OCI-LY7 (cell line): ENCODE measurements at regions not wholly inside any gene's neighbourhood (a gene's known extent, or its start where the extent isn't known, plus 50 kb on each side); places are given as distances from the start of the nearest gene placed in this dataset.

Experiments used
- BruUV-seq: library from RNA; stranded (reverse); fragments of 400-500 nt; replicated peaks from 2 replicates; lab custom pipeline; 2021; lab: Mats Ljungman, UMichigan
- CTCF ChIA-PET: fragments of 300-600 bp; sonication (Branson Sonifier 250); formaldehyde crosslinking; loops from one replicate; lab custom pipeline; 2022; ENCODE audit warnings: antibody characterized with exemption; ENCODE audit not compliant: unreplicated experiment; lab: Charles Lee
- POLR2A ChIA-PET: fragments of 300-600 bp; sonication (Branson Sonifier 250); formaldehyde crosslinking; loops from one replicate; lab custom pipeline; 2022; ENCODE audit warnings: antibody characterized with exemption; lab: Charles Lee
- DNase-seq: peaks from one replicate; pipeline ENCODE4 v3.0.0-alpha.2; 2015; ENCODE audit warnings: low spot score
- H2AFZ ChIP-seq: fragments of 200-600 bp; sonication (generic), shearing (Covaris generic); 2 replicates; pipeline ENCODE4 v1.6.1; 2014; ENCODE audit warnings: mild to moderate bottlenecking, antibody characterized with exemption, low read length, moderate library complexity
- H3K27ac ChIP-seq: fragments of 200-600 bp; sonication (generic); 2 replicates; pipeline ENCODE4 v1.5.1; 2014; ENCODE audit warnings: mixed run types, low read depth, mild to moderate bottlenecking, moderate library complexity, low read length, inconsistent platforms; ENCODE audit not compliant: poor library complexity, severe bottlenecking
- H3K36me3 ChIP-seq: fragments of 200-600 bp; sonication (generic); 2 replicates; pipeline ENCODE4 v1.6.1; 2014; ENCODE audit warnings: mild to moderate bottlenecking, antibody characterized with exemption, low read length, moderate library complexity, mixed read lengths; ENCODE audit not compliant: insufficient read depth
- H3K4me1 ChIP-seq: fragments of 200-600 bp; sonication (generic); 2 replicates; pipeline ENCODE4 v1.5.1; 2014; ENCODE audit warnings: mild to moderate bottlenecking, low read length; ENCODE audit not compliant: insufficient read depth, poor library complexity, severe bottlenecking
- H3K4me2 ChIP-seq: fragments of 200-600 bp; sonication (generic); 2 replicates; pipeline ENCODE4 v1.6.1; 2014; ENCODE audit warnings: mild to moderate bottlenecking, low read length
- H3K4me3 ChIP-seq: fragments of 200-600 bp; sonication (generic); 2 replicates; pipeline ENCODE4 v1.5.1; 2014; ENCODE audit warnings: mild to moderate bottlenecking, low read depth, low read length; ENCODE audit not compliant: poor library complexity, severe bottlenecking
- H3K79me2 ChIP-seq: fragments of 200-600 bp; sonication (generic); 2 replicates; pipeline ENCODE4 v1.6.1; 2016; ENCODE audit warnings: low read depth, mild to moderate bottlenecking, low read length, moderate library complexity, mixed read lengths; ENCODE audit not compliant: insufficient read depth
- H3K9me2 ChIP-seq: fragments of 200-600 bp; sonication (generic); 2 replicates; pipeline ENCODE4 v1.6.1; 2016; ENCODE audit warnings: mild to moderate bottlenecking, low read length, mixed read lengths; ENCODE audit not compliant: insufficient read depth
- H3K9me3 ChIP-seq: fragments of 200-600 bp; sonication (generic); 2 replicates; pipeline ENCODE4 v1.6.1; 2014; ENCODE audit warnings: mild to moderate bottlenecking, mixed run types, low read length, mixed read lengths
- H4K20me1 ChIP-seq: fragments of 200-600 bp; sonication (generic); 2 replicates; pipeline ENCODE4 v1.6.1; 2014; ENCODE audit warnings: mild to moderate bottlenecking, antibody characterized with exemption, low read length, moderate library complexity, mixed read lengths; ENCODE audit not compliant: insufficient read depth
- CTCF ChIP-seq: fragments of 200-600 bp; sonication (generic); conservative IDR thresholded peaks from 2 replicates; pipeline ENCODE4 v1.5.1; 2014; ENCODE audit warnings: mild to moderate bottlenecking, antibody characterized with exemption, low read length, moderate library complexity, mixed read lengths
- EZH2phosphoT487 ChIP-seq: fragments of 200-600 bp; sonication (generic); IDR thresholded peaks from 2 replicates; pipeline ENCODE4 v1.6.1; 2018; ENCODE audit warnings: low read depth, borderline replicate concordance, mild to moderate bottlenecking, mixed run types, antibody characterized with exemption, low read length, moderate library complexity, mixed read lengths
- intact Hi-C: fragments of 100-400 bp; cut with micrococcal nuclease; formaldehyde crosslinking; loops from one replicate; pipeline ENCODE4 v1.10.0; 2022; ENCODE audit not compliant: unreplicated experiment

GRCh38 chr12:115481141-115481540 is 796.4 kb downstream of the MED13L start:
- ChIA-PET CTCF (no interaction called here), POLR2A (interaction anchor here (0.7 kb wide), 1 partner anchor 176 kb away, joined by 4 read pairs; no protein-coding TSS in a partner anchor)
- Histone ChIP-seq H3K9me3 (no peaks in the 10 kb centered on the region), H4K20me1 (no peaks in the 10 kb centered on the region), H2AFZ (no peak overlapping the region), H3K4me1 (no peaks in the 10 kb centered on the region), H3K4me3 (no peak overlapping the region), H3K27ac (no peak overlapping the region), H3K79me2 (no peaks in the 10 kb centered on the region), H3K36me3 (no peaks in the 10 kb centered on the region), H3K4me2 (no peak overlapping the region), H3K9me2 (no peaks in the 10 kb centered on the region)
- TF ChIP-seq EZH2phosphoT487: no peak
- no peak for TF ChIP-seq CTCF
- intact Hi-C loops: no loop called here
- DNase-seq: no peak
- BruUV-seq: no TSS peak

GRCh38 chr12:115478505-115478904 is 794.5 kb upstream of the TBX3 start:
- Histone ChIP-seq H4K20me1 (no peaks in the 10 kb centered on the region), H3K4me3 (no peak overlapping the region), H3K36me3 (no peaks in the 10 kb centered on the region), H3K4me2 (no peak overlapping the region), H3K27ac (no peak overlapping the region), H3K9me2 (no peaks in the 10 kb centered on the region), H3K79me2 (no peaks in the 10 kb centered on the region), H3K4me1 (no peaks in the 10 kb centered on the region), H3K9me3 (no peaks in the 10 kb centered on the region), H2AFZ (no peak overlapping the region)
- POLR2A ChIA-PET: no interaction called here
- TF ChIP-seq EZH2phosphoT487 (no peak), CTCF (no peak)
- BruUV-seq: no TSS peak
- CTCF ChIA-PET: no interaction called here
- intact Hi-C loops: no loop called here
- DNase-seq: no peak

GRCh38 chr12:115474539-115475353 is 790.8 kb upstream of the TBX3 start:
- no peaks in the 10 kb centered on the region for H3K36me3 ChIP-seq
- intact Hi-C loops: no loop called here
- no peak overlapping the region for H3K4me2 ChIP-seq
- H3K9me2 ChIP-seq: no peaks in the 10 kb centered on the region
- TF ChIP-seq CTCF (no peak), EZH2phosphoT487 (no peak)
- no TSS peak for BruUV-seq
- ChIA-PET POLR2A (no interaction called here), CTCF (no interaction called here)
- H3K4me3 ChIP-seq: no peak overlapping the region
- H3K79me2 ChIP-seq: no peaks in the 10 kb centered on the region
- H3K9me3 ChIP-seq: no peaks in the 10 kb centered on the region
- DNase-seq: no peak
- H3K27ac ChIP-seq: no peak overlapping the region
- H3K4me1 ChIP-seq: no peaks in the 10 kb centered on the region
- H2AFZ ChIP-seq: no peak overlapping the region
- no peaks in the 10 kb centered on the region for H4K20me1 ChIP-seq
